ENCODE measurements at regions not wholly inside any gene's neighbourhood (a gene's known extent, or its start where the extent isn't known, plus 50 kb on each side); places are given as distances from the start of the nearest gene placed in this dataset.

- TF ChIP-seq CTCF (IDR thresholded peaks at IDR 0.05) (no peak), POLR2A (IDR thresholded peaks at IDR 0.05) (no peak)
These were observed 84.6 kb upstream of the GRIN2B start for GRCh38 chr12:14066021-14066420.

Measured in thyroid gland (tissue), 4 donors.